ENCODE measurements at regions not wholly inside any gene's neighbourhood (a gene's known extent, or its start where the extent isn't known, plus 50 kb on each side); places are given as distances from the start of the nearest gene placed in this dataset.

- Histone ChIP-seq H4K20me1 (replicated peaks in 1 of 2; ENCODE audit: control insufficient read depth in 1 of 2, insufficient read depth in 2 of 2, low read length in 2 of 2) (no peaks in the 10 kb centered on the region), H2BK120ac (replicated peaks; ENCODE audit: low read depth, low read length) (no peak overlapping the region), H3K4me3 (ENCODE audit: extremely low read depth in 1 of 4, insufficient read depth in 2 of 4, low read depth in 3 of 4, low read length in 4 of 4) (no peak overlapping the region), H4K8ac (ENCODE audit: extremely low read depth, insufficient read depth, low read length) (no peak overlapping the region), H3K4me1 (replicated peaks in 1 of 4; ENCODE audit: control insufficient read depth in 3 of 4, insufficient read depth in 4 of 4, low read length in 3 of 4) (no peaks in the 10 kb centered on the region), H3K14ac (ENCODE audit: insufficient read length) (no peak overlapping the region), H3K27ac (ENCODE audit: low read depth, low read length) (no peak overlapping the region), H3K36me3 (ENCODE audit: control insufficient read depth in 2 of 4, insufficient read depth in 4 of 4, low read length in 3 of 4) (no peaks in the 10 kb centered on the region), H2AFZ (ENCODE audit: low read length) (no peak overlapping the region), H3K79me2 (ENCODE audit: control insufficient read depth in 1 of 2, insufficient read depth in 2 of 2, low read length in 2 of 2) (no peaks in the 10 kb centered on the region), H2AK5ac (ENCODE audit: low read depth, low read length) (no peak overlapping the region), H3K9ac (replicated peaks in 1 of 4; ENCODE audit: extremely low read depth in 1 of 4, low read depth in 3 of 4, low read length in 3 of 4) (no peak overlapping the region), H4K5ac (ENCODE audit: insufficient read length, low read depth, low read length) (no peak overlapping the region), H3K18ac (ENCODE audit: extremely low read depth, low read length) (no peak overlapping the region), H3K23me2 (ENCODE audit: low read depth, low read length) (no peaks in the 10 kb centered on the region), H3K4ac (replicated peaks; ENCODE audit: insufficient read length, low read depth, low read length) (no peak overlapping the region), H3K4me2 (ENCODE audit: insufficient read depth in 1 of 2, low read depth in 2 of 2, low read length in 2 of 2) (no peak overlapping the region), H2BK12ac (ENCODE audit: low read depth, low read length) (no peak overlapping the region), H3K56ac (replicated peaks; ENCODE audit: insufficient read length, low read depth, low read length) (no peak overlapping the region), H2BK20ac (ENCODE audit: low read length) (no peak overlapping the region), H3K27me3 (replicated peaks in 1 of 4; ENCODE audit: control insufficient read depth in 3 of 4, extremely low read depth in 1 of 4, insufficient read depth in 3 of 4, low read length in 3 of 4) (no peaks in the 10 kb centered on the region), H3K23ac (ENCODE audit: insufficient read length) (no peak overlapping the region), H2BK5ac (ENCODE audit: low read depth, low read length) (no peak overlapping the region), H2BK15ac (ENCODE audit: low read length) (no peak overlapping the region), H3K9me3 (ENCODE audit: insufficient read depth in 2 of 2, low read depth in 1 of 2, low read length in 1 of 2) (no peaks in the 10 kb centered on the region), H4K91ac (replicated peaks; ENCODE audit: insufficient read length, low read length) (no peak overlapping the region), H3K79me1 (ENCODE audit: low read depth, low read length) (no peaks in the 10 kb centered on the region)
- DNase-seq (ENCODE audit: low read depth in 1 of 2, low spot score in 2 of 2) (no peak), FAIRE-seq (no peak)
- CTCF ChIA-PET (ENCODE audit: partially characterized antibody) = interaction anchor here (1.1 to 1.7 kb wide), 3 partner anchors 13 to 93 kb away, joined by 4 to 5 read pairs (median 4); no protein-coding TSS in a partner anchor
- POLR2A ChIA-PET (ENCODE audit: partially characterized antibody) = no interaction called here
- 82% methylated on average over 3 of the region's 3 CpGs; no CpG with 5 or more reads in 1 of the 2 experiments for WGBS, 2 experiments (ENCODE audit: extremely low coverage in 1 of 2, insufficient coverage in 1 of 2, insufficient read length in 1 of 2, insufficient replicate concordance in 2 of 2, low coverage in 1 of 2, low lambda C conversion rate in 2 of 2, missing lambda C conversion rate in 1 of 2)
- TF ChIP-seq CHD7 (IDR thresholded peaks at IDR 0.05; ENCODE audit: insufficient replicate concordance, low read length) = no peak
Observed at GRCh38 chr5:97627272-97627671, 444.2 kb upstream of the RIOK2 start.

Data from H1 (cell line).